Loucy (cell line): ENCODE measurements at regions not wholly inside any gene's neighbourhood (a gene's known extent, or its start where the extent isn't known, plus 50 kb on each side); places are given as distances from the start of the nearest gene placed in this dataset.

Experiments
- H2AFZ ChIP-seq: fragments of 200-600 bp; sonication (generic); 2 replicates; pipeline ENCODE4 v1.6.0; 2016; ENCODE audit warnings: antibody characterized with exemption, mild to moderate bottlenecking, low read length, moderate library complexity
- H3F3A ChIP-seq: fragments of 200-600 bp; 2 replicates; pipeline ENCODE4 v1.6.0; 2016; ENCODE audit warnings: antibody characterized with exemption, low read depth, mild to moderate bottlenecking
- H3K27me3 ChIP-seq: fragments of 200-600 bp; sonication (generic); 2 replicates; pipeline ENCODE4 v1.6.1; 2014; ENCODE audit warnings: low read length, mild to moderate bottlenecking; ENCODE audit not compliant: insufficient read depth, poor library complexity, severe bottlenecking
- H3K36me3 ChIP-seq: fragments of 200-600 bp; sonication (generic); 2 replicates; pipeline ENCODE4 v1.6.1; 2016; ENCODE audit warnings: low read length; ENCODE audit not compliant: insufficient read depth
- H3K4me1 ChIP-seq: fragments of 200-600 bp; sonication (generic); 2 replicates; pipeline ENCODE4 v1.5.1; 2014; ENCODE audit warnings: low read length, mild to moderate bottlenecking; ENCODE audit not compliant: insufficient read depth, poor library complexity, severe bottlenecking
- H3K4me2 ChIP-seq: fragments of 200-600 bp; sonication (generic); 2 replicates; pipeline ENCODE4 v1.6.0; 2014; ENCODE audit warnings: antibody characterized with exemption, low read length, low read depth, mild to moderate bottlenecking; ENCODE audit not compliant: poor library complexity, severe bottlenecking
- H3K4me3 ChIP-seq: fragments of 200-600 bp; sonication (generic); 2 replicates; pipeline ENCODE4 v1.5.1; 2014; ENCODE audit warnings: low read length, mild to moderate bottlenecking, mixed read lengths; ENCODE audit not compliant: poor library complexity, severe bottlenecking
- H3K79me2 ChIP-seq: fragments of 200-600 bp; sonication (generic); 2 replicates; pipeline ENCODE4 v1.6.1; 2014; ENCODE audit warnings: low read length; ENCODE audit not compliant: insufficient read depth
- H3K9ac ChIP-seq: fragments of 200-600 bp; sonication (generic); 2 replicates; pipeline ENCODE4 v1.6.0; 2014; ENCODE audit warnings: mild to moderate bottlenecking, low read depth, low read length, moderate library complexity; ENCODE audit not compliant: poor library complexity, severe bottlenecking
- H3K9me2 ChIP-seq: fragments of 200-600 bp; sonication (generic); replicated peaks from 2 replicates; pipeline ENCODE4 v1.6.1; 2016; ENCODE audit warnings: low read depth, low read length, mixed read lengths
- H3K9me3 ChIP-seq: fragments of 200-600 bp; sonication (generic); 2 replicates; pipeline ENCODE4 v1.6.1; 2014; ENCODE audit warnings: mild to moderate bottlenecking, antibody characterized with exemption, low read length, low read depth; ENCODE audit not compliant: insufficient read depth
- H4K20me1 ChIP-seq: fragments of 200-600 bp; sonication (generic); 2 replicates; pipeline ENCODE4 v1.6.0; 2014; ENCODE audit warnings: antibody characterized with exemption, low read length, mild to moderate bottlenecking; ENCODE audit not compliant: insufficient read depth, poor library complexity, severe bottlenecking
- EZH2phosphoT487 ChIP-seq: fragments of 200-600 bp; IDR thresholded peaks from 2 replicates; pipeline ENCODE4 v1.6.1; 2018; ENCODE audit warnings: antibody characterized with exemption, mild to moderate bottlenecking, moderate library complexity, borderline replicate concordance
- TF ChIP-seq, protein P1 (sequence below): fragments of 200-600 bp; sonication (generic); conservative IDR thresholded peaks from 2 replicates; pipeline ENCODE4 v1.5.1; 2014; ENCODE audit warnings: mild to moderate bottlenecking, antibody characterized with exemption, low read length

DNA sequence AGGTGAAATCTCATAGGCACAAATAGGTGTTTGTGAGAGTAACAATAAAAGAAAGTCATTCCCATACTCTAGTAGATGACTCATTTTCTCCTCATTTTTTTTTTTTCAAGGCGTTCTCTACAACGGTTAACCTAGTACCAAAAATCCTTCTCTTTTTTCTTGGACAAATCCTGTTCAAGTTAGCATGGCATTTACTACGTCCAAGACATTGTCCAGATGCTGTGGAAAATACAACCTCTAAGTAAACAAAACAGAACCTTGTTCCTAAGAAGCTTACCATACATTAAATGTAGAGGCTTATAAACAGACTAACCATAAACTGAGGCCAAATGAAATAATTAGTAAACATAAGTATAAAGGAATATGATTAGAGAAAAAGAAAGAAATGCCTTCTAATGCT, 76.2 kb upstream of the RGS4 start:
- H4K20me1 ChIP-seq: no peaks in the 10 kb centered on the region
- no peaks in the 10 kb centered on the region for H3K36me3 ChIP-seq
- no peak overlapping the region for H2AFZ ChIP-seq
- no peak for TF ChIP-seq EZH2phosphoT487
- TF ChIP-seq, protein P1, sequence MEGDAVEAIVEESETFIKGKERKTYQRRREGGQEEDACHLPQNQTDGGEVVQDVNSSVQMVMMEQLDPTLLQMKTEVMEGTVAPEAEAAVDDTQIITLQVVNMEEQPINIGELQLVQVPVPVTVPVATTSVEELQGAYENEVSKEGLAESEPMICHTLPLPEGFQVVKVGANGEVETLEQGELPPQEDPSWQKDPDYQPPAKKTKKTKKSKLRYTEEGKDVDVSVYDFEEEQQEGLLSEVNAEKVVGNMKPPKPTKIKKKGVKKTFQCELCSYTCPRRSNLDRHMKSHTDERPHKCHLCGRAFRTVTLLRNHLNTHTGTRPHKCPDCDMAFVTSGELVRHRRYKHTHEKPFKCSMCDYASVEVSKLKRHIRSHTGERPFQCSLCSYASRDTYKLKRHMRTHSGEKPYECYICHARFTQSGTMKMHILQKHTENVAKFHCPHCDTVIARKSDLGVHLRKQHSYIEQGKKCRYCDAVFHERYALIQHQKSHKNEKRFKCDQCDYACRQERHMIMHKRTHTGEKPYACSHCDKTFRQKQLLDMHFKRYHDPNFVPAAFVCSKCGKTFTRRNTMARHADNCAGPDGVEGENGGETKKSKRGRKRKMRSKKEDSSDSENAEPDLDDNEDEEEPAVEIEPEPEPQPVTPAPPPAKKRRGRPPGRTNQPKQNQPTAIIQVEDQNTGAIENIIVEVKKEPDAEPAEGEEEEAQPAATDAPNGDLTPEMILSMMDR: no peak
- H3F3A ChIP-seq: no peaks in the 10 kb centered on the region
- no peaks in the 10 kb centered on the region for H3K9me3 ChIP-seq
- no peaks in the 10 kb centered on the region for H3K9me2 ChIP-seq
- H3K79me2 ChIP-seq: no peaks in the 10 kb centered on the region
- no peak overlapping the region for H3K4me2 ChIP-seq
- no peak overlapping the region for H3K4me3 ChIP-seq
- no peaks in the 10 kb centered on the region for H3K4me1 ChIP-seq
- H3K27me3 ChIP-seq: no peaks in the 10 kb centered on the region
- no peak overlapping the region for H3K9ac ChIP-seq

DNA sequence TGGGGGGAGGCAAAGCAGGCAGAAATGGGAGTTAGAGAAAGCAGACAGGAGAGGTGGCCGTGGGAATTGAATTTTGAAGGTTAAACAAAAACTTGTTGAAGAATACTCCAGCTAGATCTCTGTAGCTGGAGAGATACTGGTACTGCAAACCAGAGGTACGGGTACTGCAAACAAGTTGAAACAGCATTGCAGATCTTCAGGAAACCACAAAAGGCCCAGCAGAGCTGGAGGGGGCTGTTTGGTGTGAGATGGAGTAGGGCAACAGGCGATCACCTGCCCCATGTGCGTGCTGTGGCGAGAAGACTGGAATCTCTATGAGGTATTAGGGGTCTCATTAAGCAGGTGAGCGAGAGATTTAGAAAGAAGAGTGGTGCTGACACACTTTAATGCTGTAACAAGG, 77.7 kb upstream of the RGS4 start:
- Histone ChIP-seq H3K27me3 (no peaks in the 10 kb centered on the region), H3K79me2 (no peaks in the 10 kb centered on the region), H3K36me3 (no peaks in the 10 kb centered on the region)

DNA sequence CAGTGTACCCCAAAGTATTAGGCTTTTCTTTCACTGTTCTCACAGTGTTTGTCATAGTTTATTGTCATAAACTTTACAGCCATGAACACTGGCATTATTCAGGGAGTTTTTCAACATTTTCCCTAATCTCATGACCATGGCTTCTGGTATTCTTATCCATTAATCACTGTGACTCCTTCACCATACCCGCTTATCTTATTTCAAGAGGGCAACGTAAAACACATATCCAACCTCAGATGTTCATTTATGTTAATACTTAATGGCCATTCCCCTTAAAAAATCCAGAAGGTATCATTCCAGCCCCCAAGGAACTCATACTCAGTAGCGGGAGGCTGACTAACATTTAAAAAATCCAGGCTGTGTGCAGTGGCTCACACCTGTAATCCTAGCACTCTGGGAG, 78.5 kb upstream of the RGS4 start:
- TF ChIP-seq, protein P1: no peak
- TF ChIP-seq EZH2phosphoT487: no peak
- no peak overlapping the region for H3K9ac ChIP-seq
- no peaks in the 10 kb centered on the region for H3K27me3 ChIP-seq
- no peaks in the 10 kb centered on the region for H3K79me2 ChIP-seq
- H3K4me1 ChIP-seq: no peaks in the 10 kb centered on the region
- no peaks in the 10 kb centered on the region for H3F3A ChIP-seq
- H3K4me2 ChIP-seq: no peak overlapping the region
- H2AFZ ChIP-seq: no peak overlapping the region
- no peak overlapping the region for H3K4me3 ChIP-seq
- H3K36me3 ChIP-seq: no peaks in the 10 kb centered on the region
- H3K9me2 ChIP-seq: no peaks in the 10 kb centered on the region
- H3K9me3 ChIP-seq: no peaks in the 10 kb centered on the region
- H4K20me1 ChIP-seq: no peaks in the 10 kb centered on the region

More for the DNA sequence above, 77.7 kb upstream of the RGS4 start:
- Histone ChIP-seq H3K4me3 (no peak overlapping the region), H3K9me2 (no peaks in the 10 kb centered on the region), H3K4me2 (no peak overlapping the region), H4K20me1 (no peaks in the 10 kb centered on the region), H3F3A (no peaks in the 10 kb centered on the region), H2AFZ (no peak overlapping the region), H3K9ac (no peak overlapping the region), H3K9me3 (no peaks in the 10 kb centered on the region), H3K4me1 (no peaks in the 10 kb centered on the region)
- no peak for TF ChIP-seq EZH2phosphoT487
- TF ChIP-seq, protein P1: no peak
